ENCODE measurements at regions not wholly inside any gene's neighbourhood (a gene's known extent, or its start where the extent isn't known, plus 50 kb on each side); places are given as distances from the start of the nearest gene placed in this dataset.

DNA sequence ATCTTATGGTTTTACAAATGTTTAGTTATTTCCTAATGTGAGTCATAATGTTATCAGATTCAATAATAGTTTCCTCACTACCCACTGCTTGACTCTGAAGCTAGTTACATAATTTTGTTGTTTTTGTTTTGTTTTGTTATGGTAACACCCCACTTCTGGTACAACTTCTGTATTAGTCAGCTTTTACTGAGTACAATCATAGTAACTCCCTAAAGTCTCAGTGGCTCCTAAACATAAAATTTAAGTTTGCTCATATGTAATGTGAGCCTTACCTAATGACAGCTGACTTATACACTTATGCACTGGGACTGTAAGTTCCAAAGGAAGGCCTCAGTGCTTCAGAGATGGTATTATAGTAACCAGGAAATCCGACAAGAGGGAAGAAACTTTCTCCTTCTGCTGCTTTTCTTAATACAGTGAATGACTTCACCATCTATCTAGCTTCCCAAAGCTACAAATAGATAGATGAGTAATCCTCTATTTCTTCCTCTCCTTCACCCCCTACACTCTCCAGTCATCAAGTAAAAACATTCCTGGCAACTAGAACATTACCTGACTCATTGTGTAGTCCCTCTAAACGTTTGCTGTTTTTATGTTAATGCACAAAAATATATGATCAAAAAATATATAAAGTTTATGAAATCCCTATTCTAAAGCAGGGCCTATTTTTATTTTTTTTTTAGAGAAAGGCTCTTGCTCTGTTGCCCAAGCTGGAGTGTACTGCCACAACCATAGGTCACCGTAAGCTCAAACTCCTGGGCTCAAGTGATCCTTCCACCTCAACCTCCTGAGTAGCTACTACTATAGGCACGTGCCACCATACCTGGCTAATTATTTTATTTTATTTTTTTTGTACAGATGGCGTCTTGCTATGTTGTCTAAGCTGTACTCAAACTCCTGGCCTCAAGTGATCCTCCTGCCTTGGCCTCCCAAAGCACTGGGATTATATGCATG, 563.0 kb downstream of the SOX6 start:
- no peak overlapping the region for H3K4me3 ChIP-seq (ENCODE audit: low read depth, low read length)
- TF ChIP-seq, protein P1, sequence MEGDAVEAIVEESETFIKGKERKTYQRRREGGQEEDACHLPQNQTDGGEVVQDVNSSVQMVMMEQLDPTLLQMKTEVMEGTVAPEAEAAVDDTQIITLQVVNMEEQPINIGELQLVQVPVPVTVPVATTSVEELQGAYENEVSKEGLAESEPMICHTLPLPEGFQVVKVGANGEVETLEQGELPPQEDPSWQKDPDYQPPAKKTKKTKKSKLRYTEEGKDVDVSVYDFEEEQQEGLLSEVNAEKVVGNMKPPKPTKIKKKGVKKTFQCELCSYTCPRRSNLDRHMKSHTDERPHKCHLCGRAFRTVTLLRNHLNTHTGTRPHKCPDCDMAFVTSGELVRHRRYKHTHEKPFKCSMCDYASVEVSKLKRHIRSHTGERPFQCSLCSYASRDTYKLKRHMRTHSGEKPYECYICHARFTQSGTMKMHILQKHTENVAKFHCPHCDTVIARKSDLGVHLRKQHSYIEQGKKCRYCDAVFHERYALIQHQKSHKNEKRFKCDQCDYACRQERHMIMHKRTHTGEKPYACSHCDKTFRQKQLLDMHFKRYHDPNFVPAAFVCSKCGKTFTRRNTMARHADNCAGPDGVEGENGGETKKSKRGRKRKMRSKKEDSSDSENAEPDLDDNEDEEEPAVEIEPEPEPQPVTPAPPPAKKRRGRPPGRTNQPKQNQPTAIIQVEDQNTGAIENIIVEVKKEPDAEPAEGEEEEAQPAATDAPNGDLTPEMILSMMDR (IDR thresholded peaks at IDR 0.05; ENCODE audit: insufficient read depth, low read depth, low read length): no peak
- peak; percentile 55 for DNase-seq (ENCODE audit: low read depth)

DNA sequence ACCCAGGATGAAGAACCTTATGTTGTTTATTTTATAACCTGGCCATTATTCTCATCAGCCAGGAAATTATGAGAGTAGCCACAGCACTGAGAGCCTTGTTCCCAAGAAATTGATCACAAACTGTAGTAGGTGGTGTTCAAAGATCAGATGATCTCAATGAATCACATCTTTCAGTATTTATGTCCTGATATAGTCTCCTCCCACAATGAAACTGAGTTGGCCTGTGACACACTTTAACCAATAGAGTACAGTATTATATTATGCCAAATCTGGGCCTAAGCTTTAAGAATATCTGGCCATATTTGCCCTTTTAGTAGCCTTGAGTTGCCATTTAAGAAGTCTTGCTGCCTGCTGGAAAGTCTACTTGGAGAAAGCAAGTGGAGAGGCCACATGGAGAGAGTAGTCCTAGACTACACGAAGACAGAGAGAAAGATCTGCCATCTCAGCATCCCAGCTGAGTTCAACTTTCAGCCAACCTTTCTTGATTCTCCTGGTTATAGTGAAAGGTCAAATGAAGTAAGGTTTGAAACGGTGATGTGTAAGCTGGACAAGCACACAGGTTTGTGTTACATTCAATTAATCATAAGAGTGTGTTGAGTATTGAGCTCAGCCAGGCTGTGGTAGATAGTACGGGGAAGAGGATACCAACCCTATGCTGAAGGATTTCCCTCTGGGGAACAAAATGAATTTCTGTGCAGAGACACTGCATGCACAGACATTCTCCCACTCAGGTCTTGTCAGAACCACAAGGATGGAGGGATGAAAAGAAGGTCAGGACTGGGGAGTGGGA, 561.8 kb downstream of the SOX6 start:
- TF ChIP-seq, protein P1 (IDR thresholded peaks at IDR 0.05; ENCODE audit: insufficient read depth, low read depth, low read length): no peak
- DNase-seq (ENCODE audit: low read depth): no peak
- H3K4me3 ChIP-seq (ENCODE audit: low read depth, low read length): no peak overlapping the region

DNA sequence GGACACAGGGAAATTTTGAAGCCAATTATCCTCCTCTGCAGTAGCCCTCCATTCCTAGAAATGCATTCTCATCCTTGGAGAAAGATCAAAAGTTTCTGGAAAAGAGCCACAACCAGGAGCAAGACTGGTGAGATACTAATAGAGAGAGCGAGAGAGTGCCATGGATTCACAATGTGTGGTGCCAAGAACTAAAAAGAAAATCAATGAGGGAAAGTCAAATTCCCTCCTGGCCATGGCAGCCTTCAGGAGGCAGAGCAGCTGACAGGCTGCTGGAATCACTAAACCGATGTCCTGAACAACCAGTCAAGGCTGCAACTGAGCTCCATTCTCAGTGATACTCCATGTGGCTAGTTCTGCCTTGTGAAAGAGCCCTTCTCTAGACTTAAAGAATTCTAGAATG, 561.0 kb downstream of the SOX6 start:
- no peak for DNase-seq (ENCODE audit: low read depth)
- no peak overlapping the region for H3K4me3 ChIP-seq (ENCODE audit: low read depth, low read length)
- TF ChIP-seq, protein P1 (IDR thresholded peaks at IDR 0.05; ENCODE audit: insufficient read depth, low read depth, low read length): no peak

DNA sequence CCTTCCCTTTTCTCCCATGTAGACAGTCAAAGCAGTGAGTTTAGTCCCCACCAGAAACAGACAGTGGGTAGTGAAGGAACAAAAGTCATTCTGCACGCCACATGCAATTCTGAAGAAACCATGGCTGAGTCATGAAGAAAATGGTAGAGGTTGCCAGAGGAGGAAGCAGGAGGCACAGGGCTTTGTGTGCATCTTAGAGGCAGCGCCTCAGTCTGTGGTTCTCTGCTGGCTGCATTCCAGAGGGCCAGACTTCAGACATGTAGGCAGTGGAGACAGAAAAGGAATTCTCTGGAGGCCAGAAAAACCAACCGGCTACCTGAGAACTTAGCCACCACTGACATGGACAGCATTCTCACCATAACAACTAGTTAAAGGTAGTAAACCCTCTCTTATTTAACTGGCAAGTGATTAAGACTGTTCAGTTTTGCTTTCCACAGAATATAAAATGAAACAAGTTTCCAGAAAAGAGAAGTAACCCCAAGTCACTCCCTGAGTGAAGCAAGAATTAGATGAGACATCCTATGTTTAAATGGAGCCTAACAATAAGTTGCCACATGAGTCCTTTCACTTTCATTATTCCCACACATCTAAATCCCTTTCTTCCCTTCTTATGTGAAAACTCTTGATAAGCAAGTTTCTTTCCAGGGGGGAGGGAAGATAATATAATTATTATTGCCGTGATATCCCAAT, 556.1 kb downstream of the SOX6 start:
- DNase-seq (ENCODE audit: low read depth): peak; percentile 76

DNA sequence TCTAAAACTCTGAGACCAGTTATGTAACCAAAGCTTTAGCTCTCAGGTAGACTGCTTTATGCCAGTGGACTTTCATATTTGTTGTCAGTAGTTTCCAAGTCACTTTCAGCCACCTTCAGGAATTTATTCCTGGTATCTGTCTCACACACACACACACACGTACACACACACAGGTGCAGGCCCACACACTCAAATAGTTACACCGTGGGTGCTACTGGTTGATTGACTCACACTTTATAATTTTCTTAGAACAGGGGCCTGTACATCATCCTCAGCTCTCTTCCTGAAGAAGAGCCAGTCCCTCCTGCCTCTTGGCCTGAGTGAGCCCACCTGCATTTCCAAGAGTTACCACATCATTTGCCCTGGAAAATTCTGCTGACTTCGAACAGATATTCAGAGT, 555.2 kb downstream of the SOX6 start:
- DNase-seq (ENCODE audit: low read depth): no peak
- TF ChIP-seq, protein P1 (IDR thresholded peaks at IDR 0.05; ENCODE audit: insufficient read depth, low read depth, low read length): no peak
- no peak overlapping the region for H3K4me3 ChIP-seq (ENCODE audit: low read depth, low read length)

More for the DNA sequence above, 556.1 kb downstream of the SOX6 start:
- TF ChIP-seq, protein P1 (IDR thresholded peaks at IDR 0.05; ENCODE audit: insufficient read depth, low read depth, low read length): no peak
- no peak overlapping the region for H3K4me3 ChIP-seq (ENCODE audit: low read depth, low read length)

DNA sequence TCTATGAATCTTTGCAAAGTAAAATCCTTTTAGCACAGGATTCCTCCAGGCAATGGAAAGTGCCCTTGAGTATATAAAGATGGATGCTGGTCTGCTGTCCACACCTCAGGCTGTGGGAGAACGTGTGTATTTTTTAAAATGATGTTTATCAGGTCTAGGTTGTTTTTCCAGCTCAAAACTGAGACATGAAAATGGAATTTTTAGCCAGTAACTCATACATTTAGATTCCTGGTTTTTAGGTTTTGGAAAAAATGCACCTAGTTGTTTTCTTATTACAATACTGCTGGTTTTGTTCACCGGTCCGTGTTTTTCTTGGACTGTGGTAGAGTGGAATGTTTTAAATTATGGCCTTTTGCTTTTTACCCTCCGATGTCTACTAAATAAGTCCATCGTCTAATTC, 554.7 kb downstream of the SOX6 start:
- TF ChIP-seq, protein P1 (IDR thresholded peaks at IDR 0.05; ENCODE audit: insufficient read depth, low read depth, low read length): no peak
- DNase-seq (ENCODE audit: low read depth): no peak

More for the DNA sequence above, 554.7 kb downstream of the SOX6 start:
- H3K4me3 ChIP-seq (ENCODE audit: low read depth, low read length): no peak overlapping the region
